ENCODE measurements at regions not wholly inside any gene's neighbourhood (a gene's known extent, or its start where the extent isn't known, plus 50 kb on each side); places are given as distances from the start of the nearest gene placed in this dataset.

- no peak for DNase-seq (ENCODE audit: low spot score)
- in situ Hi-C loops (cut with MboI; ENCODE audit: low pct_unique_long_range_greater_than_20kb, low sequenced_read_pairs, unreplicated experiment) = no loop called here
- no peak for TF ChIP-seq CTCF (IDR thresholded peaks at IDR 0.05; ENCODE audit: extremely low read depth, insufficient read depth, missing control alignments)
These were observed 144.5 kb upstream of the ELAC2 start for GRCh38 chr17:13162361-13162760.

GRCh38 chr17:13160790-13161189 lies 143.0 kb upstream of the ELAC2 start:
- TF ChIP-seq CTCF (IDR thresholded peaks at IDR 0.05; ENCODE audit: extremely low read depth, insufficient read depth, missing control alignments) = no peak
- in situ Hi-C loops (cut with MboI; ENCODE audit: low pct_unique_long_range_greater_than_20kb, low sequenced_read_pairs, unreplicated experiment) = no loop called here
- no peak for DNase-seq (ENCODE audit: low spot score)

- DNase-seq (ENCODE audit: low spot score) = no peak
- in situ Hi-C loops (cut with MboI; ENCODE audit: low pct_unique_long_range_greater_than_20kb, low sequenced_read_pairs, unreplicated experiment) = no loop called here
- no peak for TF ChIP-seq CTCF (IDR thresholded peaks at IDR 0.05; ENCODE audit: extremely low read depth, insufficient read depth, missing control alignments)
These were observed 142.5 kb upstream of the ELAC2 start for GRCh38 chr17:13160296-13160695.

- no peak for DNase-seq (ENCODE audit: low spot score)
- TF ChIP-seq CTCF (IDR thresholded peaks at IDR 0.05; ENCODE audit: extremely low read depth, insufficient read depth, missing control alignments) = no peak
- in situ Hi-C loops (cut with MboI; ENCODE audit: low pct_unique_long_range_greater_than_20kb, low sequenced_read_pairs, unreplicated experiment) = no loop called here
These were observed 140.8 kb upstream of the ELAC2 start for GRCh38 chr17:13158494-13159240.

GRCh38 chr17:13157656-13158055 lies 139.8 kb upstream of the ELAC2 start:
- in situ Hi-C loops (cut with MboI; ENCODE audit: low pct_unique_long_range_greater_than_20kb, low sequenced_read_pairs, unreplicated experiment) = no loop called here
- DNase-seq (ENCODE audit: low spot score) = no peak
- no peak for TF ChIP-seq CTCF (IDR thresholded peaks at IDR 0.05; ENCODE audit: extremely low read depth, insufficient read depth, missing control alignments)

GRCh38 chr17:13154930-13155329 lies 137.1 kb upstream of the ELAC2 start:
- DNase-seq (ENCODE audit: low spot score) = no peak
- in situ Hi-C loops (cut with MboI; ENCODE audit: low pct_unique_long_range_greater_than_20kb, low sequenced_read_pairs, unreplicated experiment) = no loop called here
- no peak for TF ChIP-seq CTCF (IDR thresholded peaks at IDR 0.05; ENCODE audit: extremely low read depth, insufficient read depth, missing control alignments)

Data from GM13977 (cell line).